ENCODE measurements at regions not wholly inside any gene's neighbourhood (a gene's known extent, or its start where the extent isn't known, plus 50 kb on each side); places are given as distances from the start of the nearest gene placed in this dataset.
"Not testable (repeated sequence)": the region's sequence is repeated elsewhere in the genome, so short reads cannot be mapped to it uniquely, and the experiment has no call there.

DNA sequence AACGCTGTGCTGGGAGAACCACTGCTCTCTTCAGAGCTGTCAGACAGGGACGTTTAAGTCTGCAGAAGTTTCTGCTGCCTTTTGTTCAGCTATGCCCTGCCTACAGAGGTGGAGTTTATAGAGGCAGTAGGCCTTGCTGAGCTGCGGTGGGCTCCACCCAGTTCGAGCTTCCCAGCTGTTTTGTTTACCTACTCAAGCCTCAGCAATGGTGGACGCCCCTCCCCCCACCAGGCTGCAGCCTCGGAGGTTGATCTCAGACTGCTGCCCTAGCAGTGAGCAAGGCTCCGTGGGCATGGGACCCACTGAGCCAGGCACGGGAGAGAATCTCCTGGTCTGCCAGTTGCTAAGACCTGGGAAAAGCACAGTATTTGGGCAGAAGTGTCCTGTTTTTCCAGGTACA lies 206.4 kb downstream of the EVX1 start:
- POLR2A ChIA-PET, result not testable (repeated sequence)

DNA sequence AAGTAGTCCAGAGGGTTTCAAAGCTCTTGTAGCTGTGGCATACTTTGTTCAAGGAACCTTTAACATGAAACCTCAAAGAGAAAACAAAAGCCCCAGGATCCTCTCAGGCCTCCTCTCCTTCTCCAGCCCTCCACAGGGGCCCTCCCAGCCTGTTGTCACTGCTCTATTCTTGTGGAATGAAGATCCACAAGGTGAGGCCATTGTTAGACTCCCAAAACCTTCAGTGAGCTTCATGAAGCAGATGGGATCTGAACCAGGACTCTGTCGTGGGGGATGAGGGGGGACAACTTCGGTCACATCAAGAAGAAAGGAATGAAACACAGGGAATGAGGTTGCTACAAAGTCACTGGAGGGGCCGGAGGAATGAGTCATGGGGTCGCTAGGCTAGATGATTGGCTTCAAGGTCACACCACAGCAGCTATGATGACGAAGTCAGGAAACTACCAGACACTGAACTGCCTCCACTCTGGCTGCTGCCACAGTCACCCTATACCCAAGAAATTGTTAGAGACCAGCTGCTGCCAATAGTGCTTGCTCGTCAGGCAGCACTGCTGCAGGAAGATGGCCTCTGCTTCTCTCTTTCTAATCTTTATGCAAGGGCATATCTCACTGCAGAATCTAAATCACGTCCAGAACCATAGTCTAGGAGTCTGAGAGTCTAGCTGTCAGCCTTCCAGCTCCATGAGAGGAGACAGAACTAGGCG lies 208.8 kb downstream of the HIBADH start:
- DNase-seq (ENCODE audit: low spot score) (no peak), ATAC-seq (no peak)
- TF ChIP-seq SMAD4 (CRISPR knock-in tag; IDR thresholded peaks at IDR 0.05), result no peak
- no peak for TF ChIP-seq NFYB (CRISPR knock-in tag; conservative IDR thresholded peaks at IDR 0.05; ENCODE audit: low read depth)
- no peak for TF ChIP-seq TP53 (CRISPR knock-in tag; IDR thresholded peaks at IDR 0.05)
- TF ChIP-seq JAZF1 (CRISPR knock-in tag; IDR thresholded peaks at IDR 0.05), result no peak
- TF ChIP-seq, protein P1, sequence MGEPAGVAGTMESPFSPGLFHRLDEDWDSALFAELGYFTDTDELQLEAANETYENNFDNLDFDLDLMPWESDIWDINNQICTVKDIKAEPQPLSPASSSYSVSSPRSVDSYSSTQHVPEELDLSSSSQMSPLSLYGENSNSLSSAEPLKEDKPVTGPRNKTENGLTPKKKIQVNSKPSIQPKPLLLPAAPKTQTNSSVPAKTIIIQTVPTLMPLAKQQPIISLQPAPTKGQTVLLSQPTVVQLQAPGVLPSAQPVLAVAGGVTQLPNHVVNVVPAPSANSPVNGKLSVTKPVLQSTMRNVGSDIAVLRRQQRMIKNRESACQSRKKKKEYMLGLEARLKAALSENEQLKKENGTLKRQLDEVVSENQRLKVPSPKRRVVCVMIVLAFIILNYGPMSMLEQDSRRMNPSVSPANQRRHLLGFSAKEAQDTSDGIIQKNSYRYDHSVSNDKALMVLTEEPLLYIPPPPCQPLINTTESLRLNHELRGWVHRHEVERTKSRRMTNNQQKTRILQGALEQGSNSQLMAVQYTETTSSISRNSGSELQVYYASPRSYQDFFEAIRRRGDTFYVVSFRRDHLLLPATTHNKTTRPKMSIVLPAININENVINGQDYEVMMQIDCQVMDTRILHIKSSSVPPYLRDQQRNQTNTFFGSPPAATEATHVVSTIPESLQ (CRISPR knock-in tag; IDR thresholded peaks at IDR 0.05), result no peak
- no peak for TF ChIP-seq ZNF416 (CRISPR knock-in tag; IDR thresholded peaks at IDR 0.05)
- no peak for TF ChIP-seq CREB1 (CRISPR knock-in tag; IDR thresholded peaks at IDR 0.05)
- TF ChIP-seq ZNF232 (CRISPR knock-in tag; IDR thresholded peaks at IDR 0.05), result no peak
- TF ChIP-seq ZBTB21 (CRISPR knock-in tag; IDR thresholded peaks at IDR 0.05; ENCODE audit: borderline replicate concordance), result no peak
- TF ChIP-seq, protein P2, sequence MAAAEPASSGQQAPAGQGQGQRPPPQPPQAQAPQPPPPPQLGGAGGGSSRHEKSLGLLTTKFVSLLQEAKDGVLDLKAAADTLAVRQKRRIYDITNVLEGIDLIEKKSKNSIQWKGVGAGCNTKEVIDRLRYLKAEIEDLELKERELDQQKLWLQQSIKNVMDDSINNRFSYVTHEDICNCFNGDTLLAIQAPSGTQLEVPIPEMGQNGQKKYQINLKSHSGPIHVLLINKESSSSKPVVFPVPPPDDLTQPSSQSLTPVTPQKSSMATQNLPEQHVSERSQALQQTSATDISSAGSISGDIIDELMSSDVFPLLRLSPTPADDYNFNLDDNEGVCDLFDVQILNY (CRISPR knock-in tag; IDR thresholded peaks at IDR 0.05), result no peak
- ChIA-PET CTCF (interaction anchor here (1.1 kb wide), 1 partner anchor 258 kb away, joined by 5 read pairs; no protein-coding TSS in a partner anchor), POLR2A (interaction anchor here (0.6 kb wide), 1 partner anchor 23 kb away, joined by 9 read pairs; no protein-coding TSS in a partner anchor)
- Mint-ChIP-seq H3K36me3 (no peaks in the 10 kb centered on the region), H3K27me3 (ENCODE audit: low read depth) (no peaks in the 10 kb centered on the region; the same call in 1 of the 2 replicates), H3K4me3 (no peak overlapping the region), H3K27ac (no peak overlapping the region), H3K9me3 (no peaks in the 10 kb centered on the region), H3K4me1 (peaks cover 17% of the 10 kb centered on the region)

More for the DNA sequence above, 206.4 kb downstream of the EVX1 start:
- DNase-seq (ENCODE audit: low spot score) (peak; percentile 81), ATAC-seq (peak; percentile 53)
- H3K36me3 Mint-ChIP-seq; H3K27ac Mint-ChIP-seq; H3K27me3 Mint-ChIP-seq (ENCODE audit: low read depth); H3K9me3 Mint-ChIP-seq: not testable (repeated sequence)
- CTCF ChIA-PET, result interaction anchor here (1.1 to 1.6 kb wide), 2 partner anchors 14 to 253 kb away, joined by 5 to 6 read pairs; no protein-coding TSS in a partner anchor
- peaks cover 21% of the 10 kb centered on the region for H3K4me1 Mint-ChIP-seq
- H3K4me3 Mint-ChIP-seq, result peak overlapping the region; percentile 59
- 0 out of 2 replicates have a peak, but pooled peaks have one; percentile 29 for TF ChIP-seq ZBTB21 (CRISPR knock-in tag; IDR thresholded peaks at IDR 0.05; ENCODE audit: borderline replicate concordance)
- TF ChIP-seq, protein P3, sequence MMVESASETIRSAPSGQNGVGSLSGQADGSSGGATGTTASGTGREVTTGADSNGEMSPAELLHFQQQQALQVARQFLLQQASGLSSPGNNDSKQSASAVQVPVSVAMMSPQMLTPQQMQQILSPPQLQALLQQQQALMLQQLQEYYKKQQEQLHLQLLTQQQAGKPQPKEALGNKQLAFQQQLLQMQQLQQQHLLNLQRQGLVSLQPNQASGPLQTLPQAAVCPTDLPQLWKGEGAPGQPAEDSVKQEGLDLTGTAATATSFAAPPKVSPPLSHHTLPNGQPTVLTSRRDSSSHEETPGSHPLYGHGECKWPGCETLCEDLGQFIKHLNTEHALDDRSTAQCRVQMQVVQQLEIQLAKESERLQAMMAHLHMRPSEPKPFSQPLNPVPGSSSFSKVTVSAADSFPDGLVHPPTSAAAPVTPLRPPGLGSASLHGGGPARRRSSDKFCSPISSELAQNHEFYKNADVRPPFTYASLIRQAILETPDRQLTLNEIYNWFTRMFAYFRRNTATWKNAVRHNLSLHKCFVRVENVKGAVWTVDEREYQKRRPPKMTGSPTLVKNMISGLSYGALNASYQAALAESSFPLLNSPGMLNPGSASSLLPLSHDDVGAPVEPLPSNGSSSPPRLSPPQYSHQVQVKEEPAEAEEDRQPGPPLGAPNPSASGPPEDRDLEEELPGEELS (CRISPR knock-in tag; IDR thresholded peaks at IDR 0.05), result peak; percentile 80; the same call in 1 of the 2 replicates
- peak; percentile 61; the same call in 1 of the 2 replicates for TF ChIP-seq SP1 (CRISPR knock-in tag; conservative IDR thresholded peaks at IDR 0.05)
- TF ChIP-seq FOXK1 (CRISPR knock-in tag; IDR thresholded peaks at IDR 0.05), result peak; percentile 86
- TF ChIP-seq ETV6 (CRISPR knock-in tag; IDR thresholded peaks at IDR 0.05), result 0 out of 2 replicates have a peak, but pooled peaks have one; percentile 46
- peak; percentile 97 for TF ChIP-seq FOXP1 (CRISPR knock-in tag; IDR thresholded peaks at IDR 0.05; ENCODE audit: borderline replicate concordance)
- TF ChIP-seq, protein P4, sequence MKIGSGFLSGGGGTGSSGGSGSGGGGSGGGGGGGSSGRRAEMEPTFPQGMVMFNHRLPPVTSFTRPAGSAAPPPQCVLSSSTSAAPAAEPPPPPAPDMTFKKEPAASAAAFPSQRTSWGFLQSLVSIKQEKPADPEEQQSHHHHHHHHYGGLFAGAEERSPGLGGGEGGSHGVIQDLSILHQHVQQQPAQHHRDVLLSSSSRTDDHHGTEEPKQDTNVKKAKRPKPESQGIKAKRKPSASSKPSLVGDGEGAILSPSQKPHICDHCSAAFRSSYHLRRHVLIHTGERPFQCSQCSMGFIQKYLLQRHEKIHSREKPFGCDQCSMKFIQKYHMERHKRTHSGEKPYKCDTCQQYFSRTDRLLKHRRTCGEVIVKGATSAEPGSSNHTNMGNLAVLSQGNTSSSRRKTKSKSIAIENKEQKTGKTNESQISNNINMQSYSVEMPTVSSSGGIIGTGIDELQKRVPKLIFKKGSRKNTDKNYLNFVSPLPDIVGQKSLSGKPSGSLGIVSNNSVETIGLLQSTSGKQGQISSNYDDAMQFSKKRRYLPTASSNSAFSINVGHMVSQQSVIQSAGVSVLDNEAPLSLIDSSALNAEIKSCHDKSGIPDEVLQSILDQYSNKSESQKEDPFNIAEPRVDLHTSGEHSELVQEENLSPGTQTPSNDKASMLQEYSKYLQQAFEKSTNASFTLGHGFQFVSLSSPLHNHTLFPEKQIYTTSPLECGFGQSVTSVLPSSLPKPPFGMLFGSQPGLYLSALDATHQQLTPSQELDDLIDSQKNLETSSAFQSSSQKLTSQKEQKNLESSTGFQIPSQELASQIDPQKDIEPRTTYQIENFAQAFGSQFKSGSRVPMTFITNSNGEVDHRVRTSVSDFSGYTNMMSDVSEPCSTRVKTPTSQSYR (CRISPR knock-in tag; IDR thresholded peaks at IDR 0.05), result peak; percentile 89

DNA sequence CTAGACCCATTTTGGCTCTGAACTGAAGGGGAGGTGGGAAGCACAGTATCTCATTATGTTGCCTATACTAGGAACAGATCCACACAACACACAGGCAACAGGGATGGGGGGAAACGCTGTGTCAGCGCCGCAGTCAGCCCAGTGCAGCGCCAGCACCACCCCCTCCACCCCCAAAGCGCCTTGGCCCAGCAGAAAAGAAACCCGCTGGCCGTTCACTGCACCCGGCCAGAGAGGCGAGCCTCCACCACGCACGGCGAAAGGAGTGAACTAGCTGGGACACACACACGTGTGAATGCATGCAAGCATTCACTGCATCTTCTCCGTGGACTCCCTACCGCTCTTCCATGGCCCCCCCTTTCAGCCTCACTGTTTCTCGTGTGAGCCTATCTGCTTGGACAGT lies 205.6 kb downstream of the HIBADH start:
- H3K4me3 Mint-ChIP-seq; H3K36me3 Mint-ChIP-seq; POLR2A ChIA-PET; H3K27me3 Mint-ChIP-seq (ENCODE audit: low read depth); H3K9me3 Mint-ChIP-seq; CTCF ChIA-PET; H3K27ac Mint-ChIP-seq; DNase-seq (ENCODE audit: low spot score); ATAC-seq: not testable (repeated sequence)
- H3K4me1 Mint-ChIP-seq, result peaks cover 12% of the 10 kb centered on the region; the same call in 1 of the 2 replicates

DNA sequence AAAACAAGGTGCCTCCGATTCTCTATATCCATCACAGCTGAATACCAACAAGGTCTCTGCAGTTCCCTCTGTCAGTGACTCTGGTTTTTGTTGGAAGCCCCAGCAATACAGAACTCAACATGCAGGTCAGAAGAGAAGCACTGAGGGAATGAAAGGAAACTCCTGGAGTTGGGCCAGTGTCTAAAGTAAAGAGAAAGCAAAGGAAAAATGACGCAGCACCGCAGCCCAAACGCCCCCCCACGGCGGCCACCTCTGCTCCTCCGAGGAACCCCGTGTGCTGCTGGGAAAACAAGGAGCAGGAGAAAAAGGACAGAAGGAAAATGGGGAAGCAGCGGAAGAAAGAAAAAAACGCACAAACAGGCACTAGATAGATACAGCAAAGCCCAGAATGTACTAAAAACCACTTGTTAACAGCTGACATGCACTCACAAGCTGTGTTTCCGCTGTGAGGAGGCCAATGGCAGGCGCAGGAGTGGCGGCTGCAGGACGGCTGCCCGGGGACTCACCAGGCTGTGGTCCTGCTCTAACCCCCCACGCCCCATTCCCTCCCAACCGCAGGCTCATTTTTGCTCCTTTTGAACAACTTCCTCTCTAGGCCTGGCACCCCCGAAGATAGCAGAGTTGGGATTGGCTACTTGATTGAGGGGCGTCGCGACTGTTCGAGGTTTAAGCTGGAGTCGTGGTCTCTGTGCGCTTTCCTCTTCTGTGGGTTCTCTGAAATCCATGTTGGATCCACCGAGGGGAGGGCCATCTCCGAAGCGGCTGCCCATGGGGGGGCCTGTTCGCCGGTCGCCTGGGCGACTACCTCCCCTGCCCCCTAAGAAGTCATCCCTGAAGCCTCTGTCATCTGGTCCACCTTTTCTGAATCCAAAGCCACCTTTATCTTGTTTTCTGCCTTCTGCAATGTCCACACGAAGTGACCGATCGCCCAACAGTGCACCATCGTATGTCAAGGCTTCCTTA lies 204.8 kb downstream of the HIBADH start:
- H3K4me1 Mint-ChIP-seq, result peaks cover 10% of the 10 kb centered on the region; the same call in 1 of the 2 replicates
- ATAC-seq; H3K4me3 Mint-ChIP-seq; CTCF ChIA-PET; H3K27ac Mint-ChIP-seq; H3K36me3 Mint-ChIP-seq; H3K27me3 Mint-ChIP-seq (ENCODE audit: low read depth); DNase-seq (ENCODE audit: low spot score); H3K9me3 Mint-ChIP-seq; POLR2A ChIA-PET: not testable (repeated sequence)

Data from WTC11 (cell line).